ENCODE measurements at regions not wholly inside any gene's neighbourhood (a gene's known extent, or its start where the extent isn't known, plus 50 kb on each side); places are given as distances from the start of the nearest gene placed in this dataset.

- DNase-seq (ENCODE audit: low read depth): no peak
Measured at GRCh38 chr6:149202100-149202499, 115.4 kb upstream of the TAB2 start.

DNA sequence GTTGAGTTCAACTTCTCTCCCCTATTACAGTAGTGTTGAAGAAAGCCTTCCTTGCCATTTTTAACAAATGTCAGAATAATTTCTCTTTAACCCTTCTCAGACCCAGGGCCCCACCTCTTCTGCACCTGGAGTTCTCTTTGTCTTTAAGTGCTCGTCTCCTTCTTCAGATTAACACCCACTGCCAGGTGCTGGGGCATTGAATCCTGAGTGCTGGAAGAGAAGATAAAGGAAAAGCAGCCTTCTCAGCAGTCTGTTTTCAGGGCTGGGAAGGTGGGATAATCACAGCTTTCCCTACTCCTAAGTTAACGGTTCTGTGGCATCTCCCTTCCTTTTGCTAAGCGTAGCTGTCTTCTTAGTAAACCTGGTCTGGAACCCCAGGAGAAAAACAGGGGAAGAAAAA, 114.6 kb upstream of the TAB2 start:
- no peak for TF ChIP-seq CTCF (IDR thresholded peaks at IDR 0.05; ENCODE audit: low read depth, low read length, missing control alignments)
- no peak for DNase-seq (ENCODE audit: low read depth)
- H3K4me3 ChIP-seq (ENCODE audit: low read depth, low read length): no peak overlapping the region

More at GRCh38 chr6:149202100-149202499, 115.4 kb upstream of the TAB2 start:
- no peak overlapping the region for H3K4me3 ChIP-seq (ENCODE audit: low read depth, low read length)
- TF ChIP-seq CTCF (IDR thresholded peaks at IDR 0.05; ENCODE audit: low read depth, low read length, missing control alignments): no peak

- no peak overlapping the region for H3K4me3 ChIP-seq (ENCODE audit: low read depth, low read length)
- TF ChIP-seq CTCF (IDR thresholded peaks at IDR 0.05; ENCODE audit: low read depth, low read length, missing control alignments): no peak
- DNase-seq (ENCODE audit: low read depth): no peak
Measured at GRCh38 chr6:149203509-149203908, 114.0 kb upstream of the TAB2 start.

GRCh38 chr6:149208134-149208601, 109.3 kb upstream of the TAB2 start:
- TF ChIP-seq CTCF (IDR thresholded peaks at IDR 0.05; ENCODE audit: low read depth, low read length, missing control alignments): no peak
- DNase-seq (ENCODE audit: low read depth): no peak
- H3K4me3 ChIP-seq (ENCODE audit: low read depth, low read length): no peak overlapping the region

DNA sequence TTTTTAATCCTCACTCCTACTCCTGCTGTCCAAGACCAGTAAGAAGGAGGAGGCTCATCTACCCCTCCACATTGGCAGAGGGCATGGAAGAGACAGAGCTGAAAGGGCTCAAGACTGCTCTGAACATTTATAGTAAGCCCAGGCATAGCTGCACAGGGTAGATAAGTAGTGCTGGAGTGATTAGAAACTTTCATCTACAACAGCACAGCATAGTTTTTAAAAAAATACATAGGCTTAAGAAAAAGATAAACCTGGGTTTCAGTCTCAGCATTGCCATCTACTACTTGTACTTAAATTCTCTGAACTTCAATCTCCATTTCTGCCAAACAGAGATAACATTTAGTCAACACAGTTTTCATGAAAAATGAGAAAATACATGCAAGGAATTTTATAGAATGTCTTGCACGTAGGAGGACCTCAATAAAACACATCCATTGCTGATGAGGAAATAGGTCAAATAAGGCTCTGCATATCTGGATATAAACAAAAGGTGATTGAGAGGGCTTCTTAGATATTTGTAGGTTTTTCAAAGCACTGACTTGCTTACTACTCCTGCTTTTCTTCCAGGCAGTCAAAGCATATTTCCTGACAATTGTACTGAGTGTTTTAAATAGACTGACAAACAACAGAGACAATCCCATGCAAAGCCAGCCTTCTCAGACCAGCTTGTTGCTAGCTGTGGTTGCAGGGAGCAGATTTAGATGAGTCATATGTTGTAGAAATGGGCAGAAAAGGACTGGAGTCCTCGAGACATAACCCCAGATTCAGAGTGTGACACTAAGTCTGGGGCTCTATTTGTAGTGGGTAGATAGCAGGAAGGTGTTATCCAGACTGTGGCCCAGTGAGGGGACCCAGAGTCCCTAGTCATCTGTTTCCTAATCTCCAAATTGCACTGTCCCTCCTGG, 107.4 kb upstream of the TAB2 start:
- no peak overlapping the region for H3K4me3 ChIP-seq (ENCODE audit: low read depth, low read length)
- no peak for TF ChIP-seq CTCF (IDR thresholded peaks at IDR 0.05; ENCODE audit: low read depth, low read length, missing control alignments)
- DNase-seq (ENCODE audit: low read depth): no peak

DNA sequence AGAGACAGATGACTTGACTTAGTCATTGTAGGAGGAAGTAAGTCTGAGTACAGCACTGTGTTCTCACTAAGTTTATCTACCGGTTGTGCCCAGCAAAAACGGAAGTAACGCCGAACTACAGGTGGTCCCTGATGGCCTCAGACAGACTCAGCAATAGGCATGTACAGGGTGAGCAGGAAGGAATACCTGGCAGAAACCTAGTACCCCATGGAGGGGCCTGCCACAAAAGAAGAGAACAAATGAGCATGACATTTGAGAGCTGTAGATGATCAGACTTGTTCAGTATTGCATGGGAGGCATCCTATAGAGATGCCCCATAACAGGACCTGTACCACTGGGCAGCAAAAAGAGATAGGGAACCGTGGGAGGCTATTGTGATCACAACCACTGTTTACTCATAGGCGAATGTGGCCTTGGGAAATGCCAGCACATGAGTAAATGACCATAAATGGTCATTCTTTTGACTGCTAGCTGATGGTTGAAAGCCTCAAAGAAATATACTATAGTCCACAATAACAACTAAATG, 106.4 kb upstream of the TAB2 start:
- DNase-seq (ENCODE audit: low read depth): no peak
- no peak overlapping the region for H3K4me3 ChIP-seq (ENCODE audit: low read depth, low read length)
- no peak for TF ChIP-seq CTCF (IDR thresholded peaks at IDR 0.05; ENCODE audit: low read depth, low read length, missing control alignments)
